ENCODE measurements at regions not wholly inside any gene's neighbourhood (a gene's known extent, or its start where the extent isn't known, plus 50 kb on each side); places are given as distances from the start of the nearest gene placed in this dataset.

GRCh38 chr1:157390651-157391050 is 161.7 kb downstream of the FCRL5 start:
- TF ChIP-seq, protein P1, sequence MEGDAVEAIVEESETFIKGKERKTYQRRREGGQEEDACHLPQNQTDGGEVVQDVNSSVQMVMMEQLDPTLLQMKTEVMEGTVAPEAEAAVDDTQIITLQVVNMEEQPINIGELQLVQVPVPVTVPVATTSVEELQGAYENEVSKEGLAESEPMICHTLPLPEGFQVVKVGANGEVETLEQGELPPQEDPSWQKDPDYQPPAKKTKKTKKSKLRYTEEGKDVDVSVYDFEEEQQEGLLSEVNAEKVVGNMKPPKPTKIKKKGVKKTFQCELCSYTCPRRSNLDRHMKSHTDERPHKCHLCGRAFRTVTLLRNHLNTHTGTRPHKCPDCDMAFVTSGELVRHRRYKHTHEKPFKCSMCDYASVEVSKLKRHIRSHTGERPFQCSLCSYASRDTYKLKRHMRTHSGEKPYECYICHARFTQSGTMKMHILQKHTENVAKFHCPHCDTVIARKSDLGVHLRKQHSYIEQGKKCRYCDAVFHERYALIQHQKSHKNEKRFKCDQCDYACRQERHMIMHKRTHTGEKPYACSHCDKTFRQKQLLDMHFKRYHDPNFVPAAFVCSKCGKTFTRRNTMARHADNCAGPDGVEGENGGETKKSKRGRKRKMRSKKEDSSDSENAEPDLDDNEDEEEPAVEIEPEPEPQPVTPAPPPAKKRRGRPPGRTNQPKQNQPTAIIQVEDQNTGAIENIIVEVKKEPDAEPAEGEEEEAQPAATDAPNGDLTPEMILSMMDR (IDR thresholded peaks at IDR 0.05; ENCODE audit: insufficient read depth, low read depth, low read length), result no peak
- no peak for TF ChIP-seq EZH2 (IDR thresholded peaks at IDR 0.05; ENCODE audit: insufficient read depth, low read length)
